Muscle of leg (tissue), 3 donors: ENCODE measurements at regions not wholly inside any gene's neighbourhood (a gene's known extent, or its start where the extent isn't known, plus 50 kb on each side); places are given as distances from the start of the nearest gene placed in this dataset.
A peak's percentile ranks its signal among the peaks of the same experiment; 100 is the strongest.
"Not testable (repeated sequence)": the region's sequence is repeated elsewhere in the genome, so short reads cannot be mapped to it uniquely, and the experiment has no call there.

ENCODE experiments used
- DNase-seq: peaks from one replicate; pipeline ENCODE4 v3.0.0; 2013
- H3K27ac ChIP-seq: one replicate; pipeline ENCODE4 v1.5.1; 2013; ENCODE audit warnings: mild to moderate bottlenecking, low read length, control low read depth
- H3K27me3 ChIP-seq: one replicate; pipeline ENCODE4 v1.6.1; 2013; ENCODE audit warnings: low read length; ENCODE audit not compliant: control insufficient read depth, insufficient read depth
- H3K36me3 ChIP-seq: one replicate; pipeline ENCODE4 v1.6.1; 2013; ENCODE audit warnings: low read length; ENCODE audit not compliant: control insufficient read depth, insufficient read depth
- H3K4me1 ChIP-seq: one replicate; pipeline ENCODE4 v1.6.1; 2013; ENCODE audit warnings: low read length; ENCODE audit not compliant: control insufficient read depth, insufficient read depth
- H3K4me3 ChIP-seq: one replicate; pipeline ENCODE4 v1.5.1; 2013; ENCODE audit warnings: low read length, control low read depth
- H3K9me3 ChIP-seq: replicated peaks from 2 replicates; pipeline ENCODE4 v1.6.1; 2013; ENCODE audit warnings: low read depth, low read length; ENCODE audit not compliant: control insufficient read depth
- WGBS: methylation state at CpG from one replicate; pipeline ENCODE4 v1.1.5; 2013; ENCODE audit warnings: missing lambda C conversion rate; ENCODE audit not compliant: insufficient coverage; 5-methylcytosine and 5-hydroxymethylcytosine counted together

DNA sequence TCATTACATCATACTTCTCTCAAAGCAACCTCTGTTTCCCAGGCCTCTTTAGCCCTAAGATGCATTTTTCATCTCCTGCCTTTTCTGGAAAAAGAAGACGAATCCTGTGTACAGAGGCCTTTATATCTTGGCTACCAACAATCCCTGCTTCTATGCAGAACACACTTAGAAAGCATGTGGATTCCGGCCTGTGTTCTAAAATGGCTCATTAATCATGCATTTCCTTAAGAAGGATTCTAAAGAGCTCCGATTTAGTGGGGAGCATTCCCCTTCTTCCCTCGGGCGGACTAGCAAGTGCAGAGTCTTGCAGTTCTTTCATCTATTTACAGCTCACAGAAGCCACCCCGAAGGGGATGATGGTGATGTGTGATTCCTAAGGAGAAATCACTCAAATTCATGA is 1212.9 kb downstream of the TYW1 start:
- Histone ChIP-seq H3K27me3 (peaks cover 2% of the 10 kb centered on the region), H3K9me3 (peaks cover 9% of the 10 kb centered on the region), H3K27ac (no peak overlapping the region), H3K4me1 (no peaks in the 10 kb centered on the region), H3K36me3 (no peaks in the 10 kb centered on the region), H3K4me3 (no peak overlapping the region)
- WGBS, result 63% methylated on average over 1 of the region's 6 CpGs
- DNase-seq, result no peak

DNA sequence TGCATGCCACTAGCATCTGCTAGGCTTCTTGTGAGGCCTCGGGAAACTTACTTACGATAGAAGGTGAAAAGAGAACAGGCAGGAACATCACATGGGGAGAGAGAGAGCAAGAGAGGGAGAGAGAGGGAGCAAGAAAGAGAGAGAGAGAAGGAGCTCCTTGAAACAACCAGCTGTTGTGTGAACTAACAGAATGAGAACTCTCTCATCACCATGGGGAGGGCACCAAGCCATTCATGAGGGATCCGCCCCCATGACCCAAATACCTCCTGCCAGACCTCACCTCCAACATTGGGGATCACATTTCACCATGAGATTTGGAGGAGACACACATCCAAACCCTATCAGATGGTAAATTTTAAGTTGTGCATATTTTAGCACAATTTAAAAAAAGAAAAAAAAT is 1217.2 kb downstream of the TYW1 start:
- Histone ChIP-seq H3K4me3 (no peak overlapping the region), H3K36me3 (no peaks in the 10 kb centered on the region), H3K9me3 (no peaks in the 10 kb centered on the region), H3K4me1 (no peaks in the 10 kb centered on the region), H3K27me3 (no peaks in the 10 kb centered on the region), H3K27ac (no peak overlapping the region)
- 94% methylated on average over 2 of the region's 3 CpGs for WGBS
- no peak for DNase-seq

DNA sequence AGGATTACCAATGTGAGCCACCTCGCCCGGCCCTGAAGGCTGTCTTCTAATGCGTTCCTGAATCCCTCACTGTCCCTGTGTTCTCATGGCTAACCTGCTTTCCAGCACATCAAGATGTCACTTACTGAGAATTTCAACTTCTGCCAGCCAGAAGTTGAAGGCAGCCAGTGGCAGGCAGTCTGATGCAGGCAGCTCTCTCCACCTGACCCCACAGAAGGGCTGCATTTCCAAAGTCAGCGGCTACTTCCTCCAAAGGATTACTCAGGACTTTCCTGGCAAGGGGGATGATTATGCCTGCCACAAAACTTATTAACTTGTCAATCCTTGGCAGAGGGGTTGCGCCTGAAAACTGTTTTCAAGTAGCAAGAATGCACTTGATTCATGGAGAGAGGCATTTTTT is 1219.4 kb downstream of the TYW1 start:
- no peaks in the 10 kb centered on the region for H3K36me3 ChIP-seq
- DNase-seq, result peak; percentile 94
- WGBS, result 46% methylated on average over 3 of the region's 5 CpGs
- no peaks in the 10 kb centered on the region for H3K9me3 ChIP-seq
- no peak overlapping the region for H3K4me3 ChIP-seq
- H3K27me3 ChIP-seq, result no peaks in the 10 kb centered on the region
- H3K27ac ChIP-seq, result no peak overlapping the region
- H3K4me1 ChIP-seq, result no peaks in the 10 kb centered on the region

DNA sequence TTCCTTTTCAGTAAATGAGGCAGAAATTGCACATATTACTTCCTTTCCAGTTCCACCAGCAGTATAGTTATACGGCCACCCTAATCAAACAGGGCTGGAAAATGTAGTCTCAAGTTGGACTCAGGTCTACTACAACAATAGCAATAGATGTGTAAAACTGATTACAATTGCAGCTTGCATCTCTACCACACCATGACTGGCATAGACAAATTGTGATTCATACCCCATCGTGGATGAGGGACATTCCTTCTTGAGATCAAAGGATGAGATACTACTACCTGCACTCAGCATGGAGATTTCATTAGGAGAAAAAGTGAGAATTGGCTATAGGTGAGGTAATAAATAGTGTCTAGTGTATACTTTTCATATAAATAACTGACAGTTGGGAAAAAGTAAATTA is 1220.8 kb downstream of the TYW1 start:
- no CpG with 5 or more reads among the region's 2 CpGs for WGBS
- Histone ChIP-seq H3K27ac (no peak overlapping the region), H3K36me3 (no peaks in the 10 kb centered on the region), H3K4me1 (no peaks in the 10 kb centered on the region), H3K27me3 (no peaks in the 10 kb centered on the region), H3K4me3 (no peak overlapping the region), H3K9me3 (no peaks in the 10 kb centered on the region)
- no peak for DNase-seq

DNA sequence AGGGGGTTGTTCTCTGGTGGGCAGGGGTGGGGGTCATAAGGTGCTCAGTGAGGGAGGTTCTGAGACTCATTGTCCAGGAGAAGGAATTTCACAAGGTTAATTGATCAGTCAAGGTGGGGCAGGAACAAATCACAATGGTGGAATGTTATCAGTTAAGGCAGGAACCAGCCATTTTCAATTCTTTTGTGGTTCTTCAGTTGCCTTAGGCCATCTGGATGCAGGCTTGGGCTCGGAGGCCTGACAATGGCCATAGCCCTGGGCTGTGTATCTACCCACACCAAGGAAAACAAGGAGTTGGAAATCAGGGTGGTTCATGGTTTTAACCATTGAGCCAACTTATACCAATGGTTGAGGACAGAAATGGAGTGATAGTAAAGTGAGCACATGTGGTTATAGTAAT is 1221.8 kb downstream of the TYW1 start:
- no peak for DNase-seq

DNA sequence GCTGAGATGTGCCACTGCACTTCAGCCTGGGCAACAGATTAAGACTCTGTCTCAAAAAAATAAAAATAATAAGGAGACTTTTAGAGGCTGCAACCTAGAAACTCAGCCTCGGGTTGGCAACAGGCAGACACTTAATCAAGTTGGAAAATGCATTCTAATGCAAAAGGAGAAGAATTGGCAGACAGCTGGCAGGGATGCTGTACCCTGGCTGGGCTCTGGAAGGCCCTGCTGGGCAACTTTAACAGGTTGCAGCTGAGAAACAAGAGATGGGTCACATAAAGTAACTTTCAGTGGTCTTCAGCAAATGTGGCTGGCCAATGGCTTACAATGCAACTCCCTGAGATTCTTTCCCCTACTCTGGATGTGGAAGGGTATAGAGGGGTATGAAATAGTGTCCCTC is 1225.7 kb downstream of the TYW1 start:
- Histone ChIP-seq H3K9me3 (no peaks in the 10 kb centered on the region), H3K36me3 (no peaks in the 10 kb centered on the region), H3K4me1 (peaks cover 9% of the 10 kb centered on the region), H3K27me3 (no peaks in the 10 kb centered on the region), H3K4me3 (no peak overlapping the region), H3K27ac (no peak overlapping the region)
- WGBS, result 92% methylated on average over 1 of the region's 1 CpG
- no peak for DNase-seq

More for the DNA sequence above, 1221.8 kb downstream of the TYW1 start:
- Histone ChIP-seq H3K4me3 (no peak overlapping the region), H3K36me3 (no peaks in the 10 kb centered on the region), H3K4me1 (no peaks in the 10 kb centered on the region), H3K27ac (no peak overlapping the region), H3K27me3 (no peaks in the 10 kb centered on the region), H3K9me3 (no peaks in the 10 kb centered on the region)
- WGBS, result no CpG with 5 or more reads among the region's 1 CpG

DNA sequence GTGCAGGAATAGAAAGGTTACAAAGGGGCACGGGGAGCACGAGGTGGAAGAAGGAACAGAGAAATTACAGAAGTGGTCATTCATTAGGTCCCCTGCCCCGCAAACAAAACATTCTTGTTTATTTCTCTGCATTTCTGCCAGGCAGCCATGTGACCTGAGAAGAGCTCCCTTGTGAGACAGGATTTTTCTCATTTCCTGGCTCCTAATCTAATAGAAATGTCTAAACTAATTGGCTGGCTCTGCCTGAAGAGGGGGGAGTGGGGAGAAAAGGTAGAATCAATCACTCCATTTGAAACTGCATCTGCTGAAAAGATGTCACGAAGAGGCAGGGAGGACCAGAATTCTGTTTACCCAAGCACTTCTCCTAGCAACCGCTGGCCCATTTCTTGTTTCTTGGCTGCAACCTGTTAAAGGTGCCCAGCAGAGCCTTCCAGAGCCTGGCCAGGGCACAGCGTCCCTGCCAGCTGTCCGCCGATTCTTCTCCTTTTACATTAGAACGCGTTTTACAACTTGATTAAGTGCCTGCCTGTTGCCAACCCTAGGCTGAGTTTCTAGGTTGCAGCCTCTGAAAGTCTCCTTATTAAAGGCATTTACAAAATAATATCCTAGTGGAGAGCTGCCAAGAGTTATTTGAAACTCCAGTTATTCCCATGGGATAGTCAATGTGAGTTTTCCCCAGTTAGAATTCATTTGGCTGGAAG is 1227.6 kb downstream of the TYW1 start:
- Histone ChIP-seq H3K27me3 (no peaks in the 10 kb centered on the region), H3K4me1 (peaks cover 9% of the 10 kb centered on the region), H3K9me3 (no peaks in the 10 kb centered on the region), H3K27ac (no peak overlapping the region), H3K4me3 (no peak overlapping the region), H3K36me3 (no peaks in the 10 kb centered on the region)
- peak; percentile 56 for DNase-seq
- 11% methylated on average over 5 of the region's 10 CpGs for WGBS

DNA sequence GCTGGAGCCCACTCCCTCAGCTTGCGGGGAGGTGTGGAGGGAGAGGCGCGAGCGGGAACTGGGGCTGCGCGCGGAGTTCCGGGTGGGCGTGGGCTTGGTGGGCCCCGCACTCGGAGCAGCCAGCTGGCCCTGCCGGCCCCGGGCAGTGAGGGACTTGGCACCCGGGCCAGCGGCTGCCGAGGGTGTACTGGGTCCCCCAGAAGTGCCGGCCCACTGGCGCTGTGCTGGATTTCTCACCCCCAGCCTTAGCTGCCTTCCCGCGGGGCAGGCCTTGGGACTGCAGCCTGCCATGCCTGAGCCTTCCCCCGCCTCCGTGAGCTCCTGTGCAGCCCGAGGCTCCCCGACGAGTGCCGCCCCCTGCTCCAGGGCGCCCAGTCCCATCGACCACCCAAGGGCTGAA is 1234.4 kb downstream of the TYW1 start:
- not testable (repeated sequence) for H3K4me1 ChIP-seq, H3K27me3 ChIP-seq
- 96% methylated on average over 21 of the region's 28 CpGs for WGBS

DNA sequence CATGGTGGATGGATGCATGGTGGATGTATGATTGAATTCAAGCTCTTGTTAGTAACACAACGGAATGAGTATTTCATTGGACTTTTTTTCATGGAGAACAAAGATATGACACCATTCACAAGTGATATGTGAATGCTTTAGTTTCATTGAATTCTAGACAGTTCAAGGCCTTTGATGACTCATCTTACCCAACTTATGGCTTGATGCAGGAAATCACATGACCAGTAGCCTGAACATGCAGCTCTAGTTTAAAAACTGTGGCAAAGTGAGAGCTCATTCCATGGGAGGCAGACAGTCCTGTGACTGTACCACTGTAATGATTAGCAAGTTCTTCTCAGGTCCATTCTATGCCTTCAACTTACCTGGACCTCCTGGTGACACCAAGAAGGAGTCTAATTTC is 1239.3 kb downstream of the TYW1 start:
- WGBS, result no CpG with 5 or more reads among the region's 1 CpG
- DNase-seq, result no peak
- H3K4me3 ChIP-seq, result no peak overlapping the region
- no peaks in the 10 kb centered on the region for H3K36me3 ChIP-seq
- no peaks in the 10 kb centered on the region for H3K27me3 ChIP-seq
- H3K4me1 ChIP-seq, result no peaks in the 10 kb centered on the region
- H3K9me3 ChIP-seq, result peaks cover 3% of the 10 kb centered on the region
- no peak overlapping the region for H3K27ac ChIP-seq

More for the DNA sequence above, 1234.4 kb downstream of the TYW1 start:
- H3K27ac ChIP-seq, H3K4me3 ChIP-seq, DNase-seq, H3K36me3 ChIP-seq, H3K9me3 ChIP-seq: not testable (repeated sequence)

DNA sequence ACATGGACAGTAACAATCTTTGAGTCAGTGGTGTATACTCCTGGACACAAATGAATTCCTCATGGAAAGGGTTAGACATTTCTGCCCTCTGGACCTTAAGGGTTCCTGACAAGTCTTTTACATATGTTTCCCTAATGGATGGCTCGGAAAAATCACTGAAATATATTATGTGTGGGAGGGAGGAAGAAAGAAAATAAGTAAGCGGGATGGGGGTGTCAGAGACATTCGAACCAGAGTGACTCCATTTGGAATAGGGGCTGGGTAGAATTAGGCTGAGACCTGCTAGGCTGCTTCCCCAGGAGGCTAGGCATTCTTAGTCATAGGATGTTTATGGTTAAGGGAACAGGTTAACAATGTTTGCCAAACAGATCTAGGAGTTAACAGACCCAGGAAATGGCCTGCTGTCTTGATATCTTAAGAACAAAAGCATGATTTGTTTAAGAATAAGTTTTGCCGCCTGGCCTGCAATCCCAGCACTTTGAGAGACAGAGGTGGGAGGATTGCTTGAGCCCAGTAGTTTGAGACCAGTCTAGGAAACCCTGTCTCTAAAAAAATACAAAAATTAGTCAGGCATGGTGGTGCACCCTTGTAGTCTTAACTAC is 1241.7 kb downstream of the TYW1 start:
- H3K9me3 ChIP-seq, result peaks cover 3% of the 10 kb centered on the region
- H3K4me1 ChIP-seq, result no peaks in the 10 kb centered on the region
- H3K4me3 ChIP-seq, result no peak overlapping the region
- DNase-seq, result no peak
- H3K27me3 ChIP-seq, result no peaks in the 10 kb centered on the region
- WGBS, result 59% methylated on average over 3 of the region's 4 CpGs
- H3K36me3 ChIP-seq, result no peaks in the 10 kb centered on the region
- no peak overlapping the region for H3K27ac ChIP-seq
